ENCODE measurements at regions not wholly inside any gene's neighbourhood (a gene's known extent, or its start where the extent isn't known, plus 50 kb on each side); places are given as distances from the start of the nearest gene placed in this dataset.
A peak's percentile ranks its signal among the peaks of the same experiment; 100 is the strongest.

GRCh38 chr5:158545949-158546530 is 553.7 kb downstream of the EBF1 start:
- H3K4me3 ChIP-seq (replicated peaks in 1 of 4; ENCODE audit: control extremely low read depth in 1 of 4, insufficient read depth in 1 of 4, low read depth in 3 of 4, low read length in 4 of 4), result no peak overlapping the region
- DNase-seq (ENCODE audit: low read depth in 2 of 2), result no peak
- no peaks in the 10 kb centered on the region for H3K9me3 ChIP-seq (ENCODE audit: control insufficient read depth, insufficient read depth, low read depth, low read length)
- no peak overlapping the region for H3K4me2 ChIP-seq (ENCODE audit: extremely low read depth, insufficient read depth, low read length)
- no peaks in the 10 kb centered on the region for H4K20me1 ChIP-seq (ENCODE audit: control insufficient read depth, extremely low read depth, insufficient read depth, low read length)
- H3K79me2 ChIP-seq (ENCODE audit: control insufficient read depth, insufficient read depth, low read length), result no peaks in the 10 kb centered on the region
- no peak overlapping the region for H2AFZ ChIP-seq (ENCODE audit: low read length)
- no peak overlapping the region for H3K27ac ChIP-seq (ENCODE audit: insufficient read depth, low read length)
- no peaks in the 10 kb centered on the region for H3K27me3 ChIP-seq (ENCODE audit: control insufficient read depth, insufficient read depth, low read length)
- no peak overlapping the region for H3K9ac ChIP-seq (ENCODE audit: insufficient read depth, low read length)
- no peak for TF ChIP-seq EZH2 (IDR thresholded peaks at IDR 0.05; ENCODE audit: low read length, missing control alignments)
- TF ChIP-seq CTCF (conservative IDR thresholded peaks at IDR 0.05 in 1 of 2, IDR thresholded peaks at IDR 0.05 in 1 of 2; ENCODE audit: low read depth in 1 of 2, low read length in 2 of 2), result no peak
- no peaks in the 10 kb centered on the region for H3K4me1 ChIP-seq (ENCODE audit: control insufficient read depth, extremely low read depth, insufficient read depth, low read length)
- no peaks in the 10 kb centered on the region for H3K36me3 ChIP-seq (ENCODE audit: control insufficient read depth, insufficient read depth, low read length)

- H3K4me1 ChIP-seq (ENCODE audit: control insufficient read depth, extremely low read depth, insufficient read depth, low read length), result no peaks in the 10 kb centered on the region
- H3K4me3 ChIP-seq (replicated peaks in 1 of 4; ENCODE audit: control extremely low read depth in 1 of 4, insufficient read depth in 1 of 4, low read depth in 3 of 4, low read length in 4 of 4), result no peak overlapping the region
- no peaks in the 10 kb centered on the region for H3K27me3 ChIP-seq (ENCODE audit: control insufficient read depth, insufficient read depth, low read length)
- no peak overlapping the region for H3K4me2 ChIP-seq (ENCODE audit: extremely low read depth, insufficient read depth, low read length)
- H3K79me2 ChIP-seq (ENCODE audit: control insufficient read depth, insufficient read depth, low read length), result no peaks in the 10 kb centered on the region
- TF ChIP-seq CTCF (conservative IDR thresholded peaks at IDR 0.05 in 1 of 2, IDR thresholded peaks at IDR 0.05 in 1 of 2; ENCODE audit: low read depth in 1 of 2, low read length in 2 of 2) (no peak), EZH2 (IDR thresholded peaks at IDR 0.05; ENCODE audit: low read length, missing control alignments) (no peak)
- no peaks in the 10 kb centered on the region for H3K36me3 ChIP-seq (ENCODE audit: control insufficient read depth, insufficient read depth, low read length)
- DNase-seq (ENCODE audit: low read depth in 2 of 2), result no peak
- no peak overlapping the region for H2AFZ ChIP-seq (ENCODE audit: low read length)
- H3K9ac ChIP-seq (ENCODE audit: insufficient read depth, low read length), result no peak overlapping the region
- H3K27ac ChIP-seq (ENCODE audit: insufficient read depth, low read length), result no peak overlapping the region
- H4K20me1 ChIP-seq (ENCODE audit: control insufficient read depth, extremely low read depth, insufficient read depth, low read length), result no peaks in the 10 kb centered on the region
- H3K9me3 ChIP-seq (ENCODE audit: control insufficient read depth, insufficient read depth, low read depth, low read length), result no peaks in the 10 kb centered on the region
These were observed 555.1 kb downstream of the EBF1 start for GRCh38 chr5:158544388-158545339.

- H3K4me1 ChIP-seq (ENCODE audit: control insufficient read depth, extremely low read depth, insufficient read depth, low read length), result no peaks in the 10 kb centered on the region
- peak; percentile 63 to 69 for DNase-seq (ENCODE audit: low read depth in 2 of 2)
- H3K36me3 ChIP-seq (ENCODE audit: control insufficient read depth, insufficient read depth, low read length), result no peaks in the 10 kb centered on the region
- TF ChIP-seq EZH2 (IDR thresholded peaks at IDR 0.05; ENCODE audit: low read length, missing control alignments), result no peak
- no peak for TF ChIP-seq CTCF (conservative IDR thresholded peaks at IDR 0.05 in 1 of 2, IDR thresholded peaks at IDR 0.05 in 1 of 2; ENCODE audit: low read depth in 1 of 2, low read length in 2 of 2)
- no peak overlapping the region for H3K4me2 ChIP-seq (ENCODE audit: extremely low read depth, insufficient read depth, low read length)
- no peak overlapping the region for H3K9ac ChIP-seq (ENCODE audit: insufficient read depth, low read length)
- no peak overlapping the region for H2AFZ ChIP-seq (ENCODE audit: low read length)
- no peaks in the 10 kb centered on the region for H3K27me3 ChIP-seq (ENCODE audit: control insufficient read depth, insufficient read depth, low read length)
- H3K9me3 ChIP-seq (ENCODE audit: control insufficient read depth, insufficient read depth, low read depth, low read length), result no peaks in the 10 kb centered on the region
- H3K27ac ChIP-seq (ENCODE audit: insufficient read depth, low read length), result no peak overlapping the region
- H3K4me3 ChIP-seq (replicated peaks in 1 of 4; ENCODE audit: control extremely low read depth in 1 of 4, insufficient read depth in 1 of 4, low read depth in 3 of 4, low read length in 4 of 4), result no peak overlapping the region
- H3K79me2 ChIP-seq (ENCODE audit: control insufficient read depth, insufficient read depth, low read length), result no peaks in the 10 kb centered on the region
- H4K20me1 ChIP-seq (ENCODE audit: control insufficient read depth, extremely low read depth, insufficient read depth, low read length), result no peaks in the 10 kb centered on the region
These were observed 556.0 kb downstream of the EBF1 start for GRCh38 chr5:158543539-158544387.
